GM18951 (cell line): ENCODE measurements at regions not wholly inside any gene's neighbourhood (a gene's known extent, or its start where the extent isn't known, plus 50 kb on each side); places are given as distances from the start of the nearest gene placed in this dataset.
"Not testable (repeated sequence)": the region's sequence is repeated elsewhere in the genome, so short reads cannot be mapped to it uniquely, and the experiment has no call there.

ENCODE experiments used
- POLR2A ChIP-seq: IDR thresholded peaks from 4 replicates; pipeline ENCODE4 v1.6.1; 2011; ENCODE audit warnings: mild to moderate bottlenecking; ENCODE audit not compliant: insufficient read length, insufficient read depth; ENCODE audit errors: extremely low read depth
- in situ Hi-C: fragments of 300-500 bp; cut with MboI; formaldehyde crosslinking; loops from one replicate; pipeline ENCODE4 v1.12.0; 2022; ENCODE audit warnings: low sequenced_read_pairs, mixed read lengths, inconsistent platforms; ENCODE audit not compliant: unreplicated experiment

- in situ Hi-C loops: no loop called here
- no peak for TF ChIP-seq POLR2A
These were observed 193.9 kb downstream of the SYK start for GRCh38 chr9:90995516-90995915.

- in situ Hi-C loops: no loop called here
These were observed 194.8 kb downstream of the SYK start for GRCh38 chr9:90996154-90997065.

DNA sequence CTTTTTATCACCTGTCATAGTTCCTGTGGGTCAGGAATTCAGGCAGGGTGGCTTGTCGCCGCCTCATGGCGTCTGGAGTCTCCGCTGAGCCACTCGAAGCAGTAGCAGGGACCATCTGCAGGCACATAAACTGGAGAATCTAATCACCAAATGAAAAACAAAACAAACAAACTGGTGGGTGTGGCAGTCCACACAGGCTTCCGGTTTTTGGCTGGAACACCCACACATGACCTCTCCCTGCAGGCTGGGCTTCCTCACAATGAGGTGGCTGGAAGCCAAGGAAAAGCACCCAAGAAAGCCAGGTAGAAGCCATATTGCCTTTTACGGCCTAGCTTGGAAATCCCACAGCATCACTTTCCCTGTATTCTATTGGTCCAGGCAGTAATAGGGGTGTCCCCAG, 197.0 kb downstream of the SYK start:
- TF ChIP-seq POLR2A: no peak
- in situ Hi-C loops: no loop called here

More at GRCh38 chr9:90996154-90997065, 194.8 kb downstream of the SYK start:
- no peak for TF ChIP-seq POLR2A

DNA sequence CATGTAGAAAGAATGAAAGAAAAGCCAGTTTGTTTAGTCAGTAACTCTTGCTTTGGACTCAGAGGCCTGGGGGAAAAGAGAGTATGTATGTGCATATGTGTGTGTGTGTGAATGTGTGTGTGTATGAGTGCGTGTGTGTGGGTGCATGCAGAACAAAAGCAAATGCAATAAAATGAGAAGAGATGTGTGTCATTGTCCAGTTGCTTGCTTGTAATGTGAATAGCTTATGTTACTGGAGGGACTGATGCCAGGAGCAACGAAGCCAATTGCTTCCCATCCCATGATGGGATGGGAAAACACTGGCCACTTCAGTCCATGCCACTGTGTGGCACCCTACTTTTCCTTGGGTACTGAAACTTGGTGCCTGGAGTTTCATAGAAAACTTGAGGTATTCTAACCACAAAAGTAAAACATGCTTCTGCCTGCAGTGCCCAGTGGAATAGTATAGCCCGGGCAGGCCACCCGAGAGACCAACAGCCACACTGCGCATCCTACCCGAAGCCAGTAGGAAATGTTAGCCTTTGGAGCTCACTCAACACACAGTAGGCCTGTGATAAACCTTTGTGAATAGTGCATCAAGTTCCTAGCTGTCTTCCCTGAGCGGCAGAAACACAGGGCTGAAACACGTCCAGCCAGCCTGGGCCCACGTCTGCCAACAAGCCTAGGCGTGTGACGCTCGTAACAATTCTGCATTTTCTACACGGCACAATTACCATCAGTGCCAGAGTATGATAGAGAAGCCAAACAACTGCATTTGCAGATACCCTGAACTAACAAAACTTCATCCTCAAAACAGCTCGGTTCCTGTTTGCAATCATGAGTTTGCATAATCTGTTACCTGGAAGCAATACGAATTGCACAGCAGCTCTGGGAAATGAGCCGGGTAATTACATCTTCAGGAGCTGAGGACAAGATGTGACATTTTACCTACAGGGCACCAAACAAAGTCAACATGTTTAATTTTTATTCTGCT, 198.1 kb downstream of the SYK start:
- in situ Hi-C loops: no loop called here
- TF ChIP-seq POLR2A: no peak

GRCh38 chr9:91001146-91001611, 199.6 kb downstream of the SYK start:
- in situ Hi-C loops: no loop called here

DNA sequence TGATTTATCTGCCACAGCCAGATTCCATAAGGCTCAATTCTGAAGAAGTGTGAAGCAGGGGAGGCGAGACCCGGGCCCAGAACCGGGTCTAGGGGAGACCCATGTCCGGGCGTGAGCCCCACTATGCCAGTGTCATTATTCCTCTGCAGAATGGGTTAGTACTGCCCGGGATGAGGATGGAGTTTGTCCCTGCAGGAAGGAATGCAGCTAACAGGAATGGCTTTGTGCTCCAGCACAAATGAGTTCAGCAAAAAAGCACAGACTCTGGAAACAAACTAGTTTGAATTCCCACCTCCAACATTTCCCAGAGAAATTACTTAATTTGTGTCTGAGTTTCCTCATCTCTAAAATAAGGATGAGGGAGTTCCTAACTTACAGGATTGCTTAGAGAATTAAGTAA, 202.9 kb downstream of the SYK start:
- TF ChIP-seq POLR2A: no peak
- in situ Hi-C loops: no loop called here

More at GRCh38 chr9:91001146-91001611, 199.6 kb downstream of the SYK start:
- no peak for TF ChIP-seq POLR2A

- no peak for TF ChIP-seq POLR2A
- in situ Hi-C loops: no loop called here
These were observed 203.4 kb downstream of the SYK start for GRCh38 chr9:91004992-91005391.

GRCh38 chr9:91006046-91006445, 204.4 kb downstream of the SYK start:
- in situ Hi-C loops: no loop called here
- TF ChIP-seq POLR2A: no peak

DNA sequence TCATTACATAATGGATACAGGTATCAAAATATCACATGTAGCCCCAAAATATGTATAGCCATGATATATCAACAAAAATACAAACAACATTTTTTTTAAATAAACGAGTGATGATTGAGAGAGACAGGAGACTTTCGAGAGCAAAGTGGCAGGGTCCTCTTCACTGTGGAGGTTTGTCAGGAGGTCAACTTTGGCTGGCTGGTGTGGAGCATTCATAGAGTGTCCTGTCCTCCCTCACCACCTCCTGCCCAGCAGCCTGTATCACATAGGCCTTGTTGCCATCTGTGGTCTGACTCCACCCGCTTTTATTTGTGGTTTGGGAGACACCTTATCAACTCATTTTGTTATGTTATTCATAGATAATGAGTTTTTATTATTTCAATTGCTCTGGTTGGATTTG, 206.9 kb downstream of the SYK start:
- in situ Hi-C loops: no loop called here
- no peak for TF ChIP-seq POLR2A

DNA sequence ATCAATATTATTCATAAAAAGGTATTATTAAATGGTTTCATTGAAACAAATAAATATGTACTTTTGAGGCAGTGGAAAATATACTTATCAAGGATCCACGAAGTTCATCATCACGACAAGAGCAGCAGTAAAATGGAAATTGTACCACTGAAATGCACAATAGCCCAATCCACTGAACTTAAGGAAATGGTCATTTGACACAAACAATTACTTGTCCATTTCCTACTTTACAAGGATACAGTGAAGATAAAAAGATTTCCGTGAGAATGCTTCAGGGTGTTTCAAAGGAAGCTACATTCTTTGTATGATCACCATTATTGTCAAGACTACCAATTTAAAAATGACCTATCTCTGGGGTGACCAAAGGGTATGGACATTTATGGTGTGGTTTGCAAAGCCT, 210.3 kb downstream of the SYK start:
- TF ChIP-seq POLR2A: no peak
- in situ Hi-C loops: no loop called here

DNA sequence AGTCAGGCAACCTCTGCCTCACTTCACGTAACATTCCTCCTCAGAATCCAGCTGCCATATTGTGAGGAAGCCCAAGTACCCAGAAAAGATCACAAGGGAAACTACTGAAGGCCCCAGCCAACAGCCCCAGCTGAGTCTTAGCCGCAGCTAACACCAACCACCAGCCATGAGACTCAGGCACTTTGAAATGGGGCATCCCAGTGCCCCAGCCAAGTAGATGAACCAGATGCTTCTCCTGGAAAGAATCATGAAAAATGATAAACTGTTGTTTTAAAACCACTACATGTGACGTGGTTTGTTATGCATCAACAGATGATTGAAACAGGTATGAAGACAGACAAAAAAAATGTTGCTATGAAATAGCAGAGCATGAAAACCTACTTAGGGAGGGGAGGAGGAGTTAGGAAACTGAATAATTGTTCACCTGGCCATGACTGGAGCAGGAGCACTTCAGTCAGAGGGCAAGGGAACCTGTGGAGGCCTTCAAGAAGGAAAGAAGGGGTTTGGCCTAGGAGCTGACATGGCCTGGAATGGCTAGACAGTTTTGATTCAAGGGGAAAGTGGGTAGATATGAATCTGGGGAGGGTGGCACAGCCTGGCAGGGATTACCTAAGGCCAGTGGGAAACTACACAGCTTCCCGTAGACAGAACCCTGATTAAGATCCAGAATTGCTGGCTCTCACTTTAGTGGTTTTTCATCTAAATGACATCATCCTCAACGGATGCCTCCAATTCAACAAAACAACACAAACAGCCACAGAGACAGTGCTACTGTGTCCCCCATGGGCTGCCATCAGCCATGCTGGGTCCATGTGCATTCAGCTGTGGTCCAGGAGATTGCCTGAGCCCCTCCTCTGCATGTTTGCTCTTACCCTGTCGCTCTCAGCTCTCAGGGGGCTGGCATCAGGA, 211.6 kb downstream of the SYK start:
- in situ Hi-C loops: no loop called here
- no peak for TF ChIP-seq POLR2A

- in situ Hi-C loops: no loop called here
- TF ChIP-seq POLR2A: no peak
These were observed 215.6 kb downstream of the SYK start for GRCh38 chr9:91017245-91017644.

DNA sequence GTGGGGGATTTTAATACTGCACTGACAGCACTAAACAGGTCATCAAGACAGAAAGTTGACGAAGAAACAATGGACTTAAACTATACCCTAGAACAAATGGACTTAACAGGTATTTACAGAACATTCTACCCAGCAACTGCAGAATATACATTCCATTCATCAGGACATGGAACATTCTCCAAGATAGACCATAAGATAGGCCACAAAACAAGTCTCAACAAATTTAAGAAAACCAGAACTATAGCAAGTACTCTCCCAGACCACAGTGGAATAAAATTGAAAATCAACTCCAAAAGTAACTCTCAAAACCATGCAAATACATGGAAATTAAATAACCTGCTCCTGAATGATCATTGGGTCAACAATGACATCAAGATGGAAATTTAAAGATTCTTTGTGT, 218.3 kb downstream of the SYK start:
- in situ Hi-C loops: not testable (repeated sequence)

- in situ Hi-C loops: not testable (repeated sequence)
These were observed 220.0 kb downstream of the SYK start for GRCh38 chr9:91021656-91022055.
